Hepatic stellate cell (primary cell): ENCODE measurements at regions not wholly inside any gene's neighbourhood (a gene's known extent, or its start where the extent isn't known, plus 50 kb on each side); places are given as distances from the start of the nearest gene placed in this dataset.
"Not testable (repeated sequence)": the region's sequence is repeated elsewhere in the genome, so short reads cannot be mapped to it uniquely, and the experiment has no call there.

ENCODE experiments used
- DNase-seq: peaks from one replicate; pipeline ENCODE4 v3.0.0; 2011; ENCODE audit warnings: low spot score

GRCh38 chr1:143839182-143839581, 132.6 kb downstream of the FAM72C start:
- DNase-seq: not testable (repeated sequence)

- DNase-seq: not testable (repeated sequence)
These were observed 133.2 kb downstream of the FAM72C start for GRCh38 chr1:143838598-143838929.

- not testable (repeated sequence) for DNase-seq
These were observed 133.7 kb downstream of the FAM72C start for GRCh38 chr1:143837924-143838597.

- not testable (repeated sequence) for DNase-seq
These were observed 138.4 kb downstream of the FAM72C start for GRCh38 chr1:143833376-143833775.

- DNase-seq: not testable (repeated sequence)
These were observed 139.4 kb downstream of the FAM72C start for GRCh38 chr1:143832379-143832716.

GRCh38 chr1:143831479-143832378, 140.1 kb downstream of the FAM72C start:
- DNase-seq: not testable (repeated sequence)

GRCh38 chr1:143826162-143826561, 145.6 kb downstream of the FAM72C start:
- DNase-seq: not testable (repeated sequence)

- not testable (repeated sequence) for DNase-seq
These were observed 147.5 kb downstream of the FAM72C start for GRCh38 chr1:143824266-143824665.

GRCh38 chr1:143820058-143820457, 151.7 kb downstream of the FAM72C start:
- DNase-seq: not testable (repeated sequence)

- DNase-seq: not testable (repeated sequence)
These were observed 155.4 kb downstream of the FAM72C start for GRCh38 chr1:143816369-143816768.

GRCh38 chr1:143805374-143805773, 166.4 kb downstream of the FAM72C start:
- not testable (repeated sequence) for DNase-seq

GRCh38 chr1:143804707-143805356, 167.0 kb downstream of the FAM72C start:
- not testable (repeated sequence) for DNase-seq

GRCh38 chr1:143803927-143804411, 167.8 kb downstream of the FAM72C start:
- not testable (repeated sequence) for DNase-seq

GRCh38 chr1:143803095-143803494, 168.7 kb downstream of the FAM72C start:
- DNase-seq: not testable (repeated sequence)

- not testable (repeated sequence) for DNase-seq
These were observed 172.1 kb downstream of the FAM72C start for GRCh38 chr1:143799568-143800187.

GRCh38 chr1:143796369-143796768, 175.4 kb downstream of the FAM72C start:
- not testable (repeated sequence) for DNase-seq

- DNase-seq: not testable (repeated sequence)
These were observed 179.5 kb downstream of the FAM72C start for GRCh38 chr1:143792047-143792937.

GRCh38 chr1:143786381-143786780, 185.4 kb downstream of the FAM72C start:
- DNase-seq: not testable (repeated sequence)

- DNase-seq: not testable (repeated sequence)
These were observed 185.9 kb downstream of the FAM72C start for GRCh38 chr1:143785883-143786282.

GRCh38 chr1:143784239-143784882, 187.4 kb downstream of the FAM72C start:
- DNase-seq: not testable (repeated sequence)
